ENCODE measurements at regions not wholly inside any gene's neighbourhood (a gene's known extent, or its start where the extent isn't known, plus 50 kb on each side); places are given as distances from the start of the nearest gene placed in this dataset.

GRCh38 chr12:61920230-61920629 is 340.0 kb upstream of the USP15 start:
- no CpG with 5 or more reads among the region's 1 CpG for WGBS (ENCODE audit: extremely low coverage, insufficient coverage, insufficient read length)
- Histone ChIP-seq H2BK5ac (ENCODE audit: low read depth, low read length, poor library complexity) (no peak overlapping the region), H2BK12ac (ENCODE audit: low read length) (no peak overlapping the region), H2AK5ac (ENCODE audit: low read length) (no peak overlapping the region), H3K14ac (ENCODE audit: low read length) (no peak overlapping the region), H3K27ac (ENCODE audit: low read depth, low read length) (no peak overlapping the region), H3K18ac (ENCODE audit: low read length) (no peak overlapping the region), H2AFZ (ENCODE audit: insufficient read depth, low read length, poor library complexity) (no peak overlapping the region), H3K23ac (ENCODE audit: low read length) (no peak overlapping the region), H3K4me1 (ENCODE audit: control insufficient read depth in 1 of 2, insufficient read depth in 2 of 2, low read length in 2 of 2) (no peaks in the 10 kb centered on the region), H3K36me3 (ENCODE audit: control insufficient read depth in 1 of 2, insufficient read depth in 2 of 2, low read length in 2 of 2) (no peaks in the 10 kb centered on the region), H3K79me2 (ENCODE audit: control insufficient read depth, insufficient read depth, low read length, poor library complexity) (no peaks in the 10 kb centered on the region), H3K4ac (ENCODE audit: low read depth, low read length) (no peak overlapping the region), H4K12ac (ENCODE audit: low read depth, low read length) (no peak overlapping the region), H3K9ac (ENCODE audit: low read length) (no peak overlapping the region), H3K4me2 (ENCODE audit: low read length) (no peak overlapping the region), H3K4me3 (ENCODE audit: low read depth, low read length) (no peak overlapping the region), H4K8ac (ENCODE audit: low read depth, low read length) (no peak overlapping the region), H4K91ac (ENCODE audit: low read depth, low read length) (no peak overlapping the region), H2BK120ac (ENCODE audit: insufficient read depth, low read length, poor library complexity) (no peak overlapping the region), H3K79me1 (ENCODE audit: low read length) (no peaks in the 10 kb centered on the region), H3K9me3 (ENCODE audit: insufficient read depth, low read depth, low read length) (no peaks in the 10 kb centered on the region), H3K27me3 (ENCODE audit: insufficient read depth, low read length) (no peaks in the 10 kb centered on the region)
- DNase-seq, result no peak

GRCh38 chr12:61923152-61923551 is 337.1 kb upstream of the USP15 start:
- H2AK5ac ChIP-seq (ENCODE audit: low read length), result no peak overlapping the region
- no peak for DNase-seq
- no peak overlapping the region for H4K91ac ChIP-seq (ENCODE audit: low read depth, low read length)
- H3K4me2 ChIP-seq (ENCODE audit: low read length), result no peak overlapping the region
- H4K12ac ChIP-seq (ENCODE audit: low read depth, low read length), result no peak overlapping the region
- no peak overlapping the region for H3K4me3 ChIP-seq (ENCODE audit: low read depth, low read length)
- no peak overlapping the region for H2BK120ac ChIP-seq (ENCODE audit: insufficient read depth, low read length, poor library complexity)
- no CpG with 5 or more reads among the region's 3 CpGs for WGBS (ENCODE audit: extremely low coverage, insufficient coverage, insufficient read length)
- no peak overlapping the region for H3K4ac ChIP-seq (ENCODE audit: low read depth, low read length)
- H3K14ac ChIP-seq (ENCODE audit: low read length), result no peak overlapping the region
- no peaks in the 10 kb centered on the region for H3K79me2 ChIP-seq (ENCODE audit: control insufficient read depth, insufficient read depth, low read length, poor library complexity)
- no peak overlapping the region for H2AFZ ChIP-seq (ENCODE audit: insufficient read depth, low read length, poor library complexity)
- no peaks in the 10 kb centered on the region for H3K27me3 ChIP-seq (ENCODE audit: insufficient read depth, low read length)
- H3K23ac ChIP-seq (ENCODE audit: low read length), result no peak overlapping the region
- no peak overlapping the region for H2BK5ac ChIP-seq (ENCODE audit: low read depth, low read length, poor library complexity)
- no peaks in the 10 kb centered on the region for H3K79me1 ChIP-seq (ENCODE audit: low read length)
- no peak overlapping the region for H4K8ac ChIP-seq (ENCODE audit: low read depth, low read length)
- H3K9me3 ChIP-seq (ENCODE audit: insufficient read depth, low read depth, low read length), result no peaks in the 10 kb centered on the region
- H2BK12ac ChIP-seq (ENCODE audit: low read length), result no peak overlapping the region
- no peak overlapping the region for H3K18ac ChIP-seq (ENCODE audit: low read length)
- no peaks in the 10 kb centered on the region for H3K36me3 ChIP-seq (ENCODE audit: control insufficient read depth in 1 of 2, insufficient read depth in 2 of 2, low read length in 2 of 2)
- H3K4me1 ChIP-seq (ENCODE audit: control insufficient read depth in 1 of 2, insufficient read depth in 2 of 2, low read length in 2 of 2), result no peaks in the 10 kb centered on the region
- no peak overlapping the region for H3K9ac ChIP-seq (ENCODE audit: low read length)
- H3K27ac ChIP-seq (ENCODE audit: low read depth, low read length), result no peak overlapping the region

GRCh38 chr12:61934564-61934963 is 325.6 kb upstream of the USP15 start:
- Histone ChIP-seq H2BK5ac (ENCODE audit: low read depth, low read length, poor library complexity) (no peak overlapping the region), H4K12ac (ENCODE audit: low read depth, low read length) (no peak overlapping the region), H3K27ac (ENCODE audit: low read depth, low read length) (no peak overlapping the region), H4K8ac (ENCODE audit: low read depth, low read length) (no peak overlapping the region), H3K9me3 (ENCODE audit: insufficient read depth, low read depth, low read length) (no peaks in the 10 kb centered on the region), H3K4me1 (ENCODE audit: control insufficient read depth in 1 of 2, insufficient read depth in 2 of 2, low read length in 2 of 2) (no peaks in the 10 kb centered on the region), H2AK5ac (ENCODE audit: low read length) (no peak overlapping the region), H2AFZ (ENCODE audit: insufficient read depth, low read length, poor library complexity) (no peak overlapping the region), H3K4me3 (ENCODE audit: low read depth, low read length) (no peak overlapping the region), H3K36me3 (ENCODE audit: control insufficient read depth in 1 of 2, insufficient read depth in 2 of 2, low read length in 2 of 2) (no peaks in the 10 kb centered on the region), H3K18ac (ENCODE audit: low read length) (no peak overlapping the region), H2BK120ac (ENCODE audit: insufficient read depth, low read length, poor library complexity) (no peak overlapping the region), H3K79me2 (ENCODE audit: control insufficient read depth, insufficient read depth, low read length, poor library complexity) (no peaks in the 10 kb centered on the region), H3K79me1 (ENCODE audit: low read length) (no peaks in the 10 kb centered on the region), H4K91ac (ENCODE audit: low read depth, low read length) (no peak overlapping the region), H3K27me3 (ENCODE audit: insufficient read depth, low read length) (no peaks in the 10 kb centered on the region), H3K14ac (ENCODE audit: low read length) (no peak overlapping the region), H3K4ac (ENCODE audit: low read depth, low read length) (no peak overlapping the region), H3K4me2 (ENCODE audit: low read length) (no peak overlapping the region), H2BK12ac (ENCODE audit: low read length) (no peak overlapping the region), H3K9ac (ENCODE audit: low read length) (no peak overlapping the region), H3K23ac (ENCODE audit: low read length) (no peak overlapping the region)
- no peak for DNase-seq
- WGBS (ENCODE audit: extremely low coverage, insufficient coverage, insufficient read length), result no CpG with 5 or more reads among the region's 2 CpGs

DNA sequence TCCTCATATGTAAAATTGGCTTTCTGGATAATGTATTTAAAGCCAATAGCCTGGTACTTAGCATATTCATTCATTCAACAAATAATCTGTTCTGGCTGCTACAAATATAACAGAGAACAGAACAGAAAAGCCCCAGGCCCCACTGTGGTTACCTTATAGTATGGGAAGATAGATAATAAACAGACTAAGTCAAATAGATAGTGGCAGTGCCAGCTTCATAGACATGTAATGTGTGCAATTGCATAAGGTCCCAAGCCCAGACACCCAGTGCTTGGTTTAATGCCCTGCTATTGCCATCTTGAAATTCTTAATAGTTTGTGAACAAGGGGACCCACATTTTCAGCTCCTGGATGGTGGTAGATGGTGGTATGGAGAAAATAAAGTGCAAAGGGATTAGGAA is 320.2 kb upstream of the USP15 start:
- Histone ChIP-seq H3K18ac (ENCODE audit: low read length) (no peak overlapping the region), H3K9ac (ENCODE audit: low read length) (no peak overlapping the region)

More for the DNA sequence above, 320.2 kb upstream of the USP15 start:
- Histone ChIP-seq H3K79me1 (ENCODE audit: low read length) (no peaks in the 10 kb centered on the region), H4K8ac (ENCODE audit: low read depth, low read length) (no peak overlapping the region), H3K14ac (ENCODE audit: low read length) (no peak overlapping the region), H3K36me3 (ENCODE audit: control insufficient read depth in 1 of 2, insufficient read depth in 2 of 2, low read length in 2 of 2) (no peaks in the 10 kb centered on the region), H4K12ac (ENCODE audit: low read depth, low read length) (no peak overlapping the region), H2AFZ (ENCODE audit: insufficient read depth, low read length, poor library complexity) (no peak overlapping the region), H3K4me3 (ENCODE audit: low read depth, low read length) (no peak overlapping the region), H2BK12ac (ENCODE audit: low read length) (no peak overlapping the region), H3K79me2 (ENCODE audit: control insufficient read depth, insufficient read depth, low read length, poor library complexity) (no peaks in the 10 kb centered on the region), H3K4ac (ENCODE audit: low read depth, low read length) (no peak overlapping the region), H2BK5ac (ENCODE audit: low read depth, low read length, poor library complexity) (no peak overlapping the region), H2BK120ac (ENCODE audit: insufficient read depth, low read length, poor library complexity) (no peak overlapping the region), H3K4me1 (ENCODE audit: control insufficient read depth in 1 of 2, insufficient read depth in 2 of 2, low read length in 2 of 2) (no peaks in the 10 kb centered on the region), H3K27me3 (ENCODE audit: insufficient read depth, low read length) (no peaks in the 10 kb centered on the region), H3K27ac (ENCODE audit: low read depth, low read length) (no peak overlapping the region), H3K23ac (ENCODE audit: low read length) (no peak overlapping the region), H2AK5ac (ENCODE audit: low read length) (no peak overlapping the region), H3K9me3 (ENCODE audit: insufficient read depth, low read depth, low read length) (no peaks in the 10 kb centered on the region), H4K91ac (ENCODE audit: low read depth, low read length) (no peak overlapping the region), H3K4me2 (ENCODE audit: low read length) (no peak overlapping the region)
- no peak for DNase-seq

Measured in trophoblast cell (in vitro differentiated cells and primary cell).